HepG2 (cell line): ENCODE measurements at regions not wholly inside any gene's neighbourhood (a gene's known extent, or its start where the extent isn't known, plus 50 kb on each side); places are given as distances from the start of the nearest gene placed in this dataset.

Experiments
- ATAC-seq: fragments of 200-7000 bp; cut with Tn5 transposase; 3 replicates; pipeline ENCODE4 v1.9.1; 2020; ENCODE audit warnings: mild to moderate bottlenecking, moderate library complexity
- BruUV-seq: library from RNA; stranded (reverse); fragments of 400-500 nt; replicated peaks from 2 replicates; lab custom pipeline; 2021; lab: Mats Ljungman, UMichigan
- CTCF ChIA-PET: fragments of 300-600 bp; formaldehyde crosslinking; extraction: SDS; loops from one replicate; lab custom pipeline; 2021; ENCODE audit warnings: low total read pairs, inconsistent platforms, low intra/inter-chr PET ratio; lab: Yijun Ruan, JAX
- POLR2A ChIA-PET: fragments of 350-600 bp; sonication (Branson Sonifier 250); formaldehyde crosslinking; loops from one replicate; lab custom pipeline; 2020; ENCODE audit warnings: antibody characterized with exemption, inconsistent platforms; lab: Yijun Ruan, JAX
- DNase-seq: peaks from one replicate; pipeline ENCODE4 v3.0.0-alpha.2; 2015; ENCODE audit warnings: low spot score
- FAIRE-seq: peaks from 3 replicates; lab custom pipeline; 2011; peaks lifted over from hg19 to GRCh38; lab: Jason Lieb, UNC
- H2AFZ ChIP-seq: one replicate; pipeline ENCODE4 v1.6.1; 2011; ENCODE audit warnings: low read length, inconsistent platforms
- H3K27ac ChIP-seq: fragments of 300-600 bp; 3 replicates; pipeline ENCODE4 v1.8.0; 2011; ENCODE audit warnings: mixed run types, mild to moderate bottlenecking, mixed read lengths, low read length, inconsistent platforms; ENCODE audit not compliant: insufficient read depth; ENCODE audit errors: extremely low read length
- H3K27me3 ChIP-seq, 2 experiments: fragments of 200-600 bp in 1 of 2; 2 replicates in 1 of 2; 3 replicates in 1 of 2; pipeline versions ENCODE4 v1.6.0 to v1.8.0; 2011; ENCODE audit warnings: low read length in 2 of 2, mild to moderate bottlenecking in 2 of 2, moderate library complexity in 2 of 2, inconsistent platforms in 1 of 2; ENCODE audit not compliant: insufficient read depth in 2 of 2, control insufficient read depth in 1 of 2
- H3K36me3 ChIP-seq, 2 experiments: fragments of 200-600 bp in 1 of 2; replicated peaks in 1 of 2; 2 replicates in 1 of 2; 3 replicates in 1 of 2; pipeline versions ENCODE4 v1.5.1 to v1.8.0; 2011; ENCODE audit warnings: low read length in 2 of 2, inconsistent platforms in 1 of 2; ENCODE audit not compliant: insufficient read depth in 2 of 2, control insufficient read depth in 1 of 2
- H3K4me1 ChIP-seq: 2 replicates; pipeline ENCODE4 v1.5.1; 2012; ENCODE audit warnings: low read length, inconsistent platforms; ENCODE audit not compliant: insufficient read depth
- H3K4me2 ChIP-seq: 2 replicates; pipeline ENCODE4 v1.6.0; 2011; ENCODE audit warnings: low read depth, low read length, inconsistent platforms
- H3K4me3 ChIP-seq, 3 experiments: fragments of 200-600 bp in 1 of 3; sonication (generic), shearing (Covaris generic) in 1 of 3; replicated peaks in 1 of 3; 2 replicates each; pipeline ENCODE4 v1.5.1; 2011 to 2016; ENCODE audit warnings: low read length in 3 of 3, inconsistent platforms in 2 of 3, low read depth in 2 of 3, mild to moderate bottlenecking in 2 of 3, control low read depth in 1 of 3, mixed read lengths in 1 of 3; ENCODE audit not compliant: insufficient read depth in 1 of 3
- H3K79me2 ChIP-seq: one replicate; pipeline ENCODE4 v1.6.1; 2011; ENCODE audit warnings: low read length, inconsistent platforms; ENCODE audit not compliant: insufficient read depth
- H3K9ac ChIP-seq: 2 replicates; pipeline ENCODE4 v1.6.0; 2011; ENCODE audit warnings: mild to moderate bottlenecking, low read depth, low read length, inconsistent platforms; ENCODE audit not compliant: insufficient read depth
- H3K9me3 ChIP-seq: 2 replicates; pipeline ENCODE4 v1.5.1; 2012; ENCODE audit warnings: mild to moderate bottlenecking, low read length
- H4K20me1 ChIP-seq: 2 replicates; pipeline ENCODE4 v1.6.0; 2011; ENCODE audit warnings: inconsistent platforms, mild to moderate bottlenecking, low read length, moderate library complexity; ENCODE audit not compliant: insufficient read depth
- CCAR2 ChIP-seq: fragments of 200-400 bp; formaldehyde crosslinking; optimal IDR thresholded peaks from 2 replicates; pipeline ENCODE3; 2018; ENCODE audit warnings: low read depth, mild to moderate bottlenecking, low read length, moderate library complexity
- CREM ChIP-seq, 2 experiments: sonication (generic) in 1 of 2; formaldehyde crosslinking in 1 of 2; IDR thresholded peaks; 2 replicates each; pipeline versions ENCODE4 v1.4.0 to v1.6.1; 2016 to 2020; ENCODE audit warnings: antibody characterized with exemption in 1 of 2, mild to moderate bottlenecking in 1 of 2, missing genetic modification reagents in 1 of 2
- GATAD1 ChIP-seq: IDR thresholded peaks from 2 replicates; pipeline ENCODE4 v1.6.1; 2016; ENCODE audit warnings: missing genetic modification reagents, missing compliant biosample characterization
- HNRNPUL1 ChIP-seq: fragments of 200-400 bp; formaldehyde crosslinking; IDR thresholded peaks from 2 replicates; pipeline ENCODE4 v1.6.1; 2017; ENCODE audit warnings: low read depth, mild to moderate bottlenecking, low read length, moderate library complexity
- MXD4 ChIP-seq: IDR thresholded peaks from 2 replicates; pipeline ENCODE4 v1.6.1; 2016; ENCODE audit warnings: mild to moderate bottlenecking, missing biosample characterization, missing genetic modification reagents
- PHB2 ChIP-seq: fragments of 450-650 bp; IDR thresholded peaks from 2 replicates; pipeline ENCODE4 v1.6.1; 2018; ENCODE audit not compliant: partially characterized antibody
- RERE ChIP-seq: IDR thresholded peaks from 2 replicates; pipeline ENCODE4 v1.6.1; 2016; ENCODE audit warnings: low read depth, missing genetic modification reagents, missing compliant biosample characterization
- THAP11 ChIP-seq: IDR thresholded peaks from 2 replicates; pipeline ENCODE4 v1.6.1; 2016; ENCODE audit warnings: missing biosample characterization, missing genetic modification reagents
- ZBTB7A ChIP-seq: sonication (generic); formaldehyde crosslinking; IDR thresholded peaks from 2 replicates; pipeline ENCODE4 v1.8.0; 2022; ENCODE audit warnings: mild to moderate bottlenecking, missing genetic modification reagents
- ZNF124 ChIP-seq: sonication (generic); formaldehyde crosslinking; IDR thresholded peaks from 2 replicates; pipeline ENCODE4 v1.4.0; 2020; ENCODE audit warnings: missing genetic modification reagents
- ZNF781 ChIP-seq: sonication (generic); formaldehyde crosslinking; IDR thresholded peaks from 2 replicates; pipeline ENCODE4 v1.5.1; 2020; ENCODE audit warnings: borderline replicate concordance, mild to moderate bottlenecking, missing genetic modification reagents; ENCODE audit errors: not compliant biosample characterization
- WGBS: methylation state at CpG from one replicate; pipeline ENCODE4 v1.1.6; 2017; ENCODE audit warnings: low lambda C conversion rate; 5-methylcytosine and 5-hydroxymethylcytosine counted together
- in situ Hi-C: cut with HindIII; loops from 2 replicates; pipeline ENCODE4 v1.10.0; 2017; ENCODE audit warnings: low pct_unique_long_range_greater_than_20kb; ENCODE audit not compliant: extremely low pct_ligation_motif_present
- intact Hi-C: fragments of 100-400 bp; cut with micrococcal nuclease; formaldehyde crosslinking; loops from one replicate; pipeline ENCODE4 v1.10.0; 2022; ENCODE audit not compliant: unreplicated experiment
- TF ChIP-seq, protein P1 (sequence below): sonication (generic); formaldehyde crosslinking; IDR thresholded peaks from 2 replicates; pipeline ENCODE4 v1.8.0; 2022; ENCODE audit warnings: missing genetic modification reagents, mild to moderate bottlenecking, inconsistent platforms, borderline replicate concordance
- TF ChIP-seq, protein P2 (sequence below): IDR thresholded peaks from 2 replicates; pipeline ENCODE4 v1.6.1; 2016; ENCODE audit warnings: missing genetic modification reagents, missing compliant biosample characterization

GRCh38 chr6:16069671-16070070 is 59.2 kb upstream of the MYLIP start (continued):
- no peak for TF ChIP-seq CCAR2
- TF ChIP-seq, all 625 proteins: peak for 0

GRCh38 chr6:16069222-16069621 is 59.7 kb upstream of the MYLIP start:
- TF ChIP-seq ZBTB7A (CRISPR knock-in tag) (no peak), MXD4 (CRISPR knock-in tag) (no peak), HNRNPUL1 (no peak), ZNF124 (no peak), CREM (IDR thresholded peaks at IDR 0.05) (no peak), CREM (CRISPR knock-in tag; IDR thresholded peaks at IDR 0.05) (no peak), ZNF781 (no peak), GATAD1 (CRISPR knock-in tag) (no peak), RERE (CRISPR knock-in tag) (no peak), THAP11 (CRISPR knock-in tag) (no peak), PHB2 (no peak)
- TF ChIP-seq, protein P1, sequence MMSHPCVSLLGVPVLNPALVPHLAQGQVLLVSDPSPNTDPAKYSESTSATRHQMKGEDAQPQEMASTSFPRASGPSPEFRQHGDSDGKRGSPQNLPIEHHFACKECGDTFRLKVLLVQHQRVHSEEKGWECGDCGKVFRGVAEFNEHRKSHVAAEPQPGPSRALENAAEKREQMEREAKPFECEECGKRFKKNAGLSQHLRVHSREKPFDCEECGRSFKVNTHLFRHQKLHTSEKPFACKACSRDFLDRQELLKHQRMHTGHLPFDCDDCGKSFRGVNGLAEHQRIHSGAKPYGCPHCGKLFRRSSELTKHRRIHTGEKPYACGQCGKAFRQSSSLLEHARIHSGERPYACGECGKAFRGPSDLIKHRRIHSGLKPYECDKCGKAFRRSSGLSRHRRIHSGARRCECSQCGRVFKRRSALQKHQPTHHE (CRISPR knock-in tag) = no peak
- TF ChIP-seq, protein P2, sequence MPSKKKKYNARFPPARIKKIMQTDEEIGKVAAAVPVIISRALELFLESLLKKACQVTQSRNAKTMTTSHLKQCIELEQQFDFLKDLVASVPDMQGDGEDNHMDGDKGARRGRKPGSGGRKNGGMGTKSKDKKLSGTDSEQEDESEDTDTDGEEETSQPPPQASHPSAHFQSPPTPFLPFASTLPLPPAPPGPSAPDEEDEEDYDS (CRISPR knock-in tag) = no peak
- no TSS peak for BruUV-seq
- 66% methylated on average over 20 of the region's 39 CpGs for WGBS

More at GRCh38 chr6:16069222-16069621, 59.7 kb upstream of the MYLIP start:
- intact Hi-C loops = no loop called here
- ChIA-PET CTCF (no interaction called here), POLR2A (no interaction called here)
- ATAC-seq = no peak
- H3K27me3 ChIP-seq = peaks cover 1 to 8% of the 10 kb centered on the region in 2 experiments; a peak in 1 of 5 replicates
- H4K20me1 ChIP-seq = no peaks in the 10 kb centered on the region
- no peak for DNase-seq
- no peak for FAIRE-seq
- H3K4me2 ChIP-seq = no peak overlapping the region
- H3K27ac ChIP-seq = no peak overlapping the region
- no peak overlapping the region for H3K9ac ChIP-seq
- no peaks in the 10 kb centered on the region for H3K36me3 ChIP-seq
- in situ Hi-C loops = no loop called here
- no peak overlapping the region for H2AFZ ChIP-seq
- no peak overlapping the region for H3K4me3 ChIP-seq
- H3K4me1 ChIP-seq = no peaks in the 10 kb centered on the region
- H3K9me3 ChIP-seq = no peaks in the 10 kb centered on the region
- H3K79me2 ChIP-seq = no peaks in the 10 kb centered on the region
